LNCaP clone FGC (cell line): ENCODE measurements at regions not wholly inside any gene's neighbourhood (a gene's known extent, or its start where the extent isn't known, plus 50 kb on each side); places are given as distances from the start of the nearest gene placed in this dataset.
"Not testable (repeated sequence)": the region's sequence is repeated elsewhere in the genome, so short reads cannot be mapped to it uniquely, and the experiment has no call there.

Experiments
- DNase-seq: peaks from one replicate; pipeline ENCODE4 v3.0.0-alpha.2; 2011; ENCODE audit warnings: low read depth
- H3K4me3 ChIP-seq: 2 replicates; pipeline ENCODE4 v1.5.1; 2011; ENCODE audit warnings: mild to moderate bottlenecking, low read depth, low read length, control low read depth
- CTCF ChIP-seq: IDR thresholded peaks from 2 replicates; pipeline ENCODE4 v1.5.1; 2012; ENCODE audit warnings: mild to moderate bottlenecking; ENCODE audit not compliant: control insufficient read depth, insufficient read depth; ENCODE audit errors: extremely low read depth

- no peak for DNase-seq
- H3K4me3 ChIP-seq, result no peak overlapping the region
- TF ChIP-seq CTCF, result no peak
Measured at GRCh38 chr4:164224871-164225270, 529.1 kb upstream of the SMIM31 start.

- DNase-seq, result no peak
- no peak for TF ChIP-seq CTCF
Measured at GRCh38 chr4:164229255-164229654, 524.7 kb upstream of the SMIM31 start.

GRCh38 chr4:164239433-164239832 is 514.5 kb upstream of the SMIM31 start:
- TF ChIP-seq CTCF, result no peak
- DNase-seq, result no peak
- no peak overlapping the region for H3K4me3 ChIP-seq

More at GRCh38 chr4:164229255-164229654, 524.7 kb upstream of the SMIM31 start:
- H3K4me3 ChIP-seq, result no peak overlapping the region

GRCh38 chr4:164239976-164240375 is 514.0 kb upstream of the SMIM31 start:
- H3K4me3 ChIP-seq, result no peak overlapping the region
- DNase-seq, result no peak
- no peak for TF ChIP-seq CTCF

- TF ChIP-seq CTCF, result no peak
- no peak overlapping the region for H3K4me3 ChIP-seq
- DNase-seq, result no peak
Measured at GRCh38 chr4:164251257-164251656, 502.7 kb upstream of the SMIM31 start.

GRCh38 chr4:164252286-164252685 is 501.6 kb upstream of the SMIM31 start:
- no peak for TF ChIP-seq CTCF
- DNase-seq, result no peak
- no peak overlapping the region for H3K4me3 ChIP-seq

GRCh38 chr4:164261831-164262230 is 492.1 kb upstream of the SMIM31 start:
- no peak for DNase-seq
- H3K4me3 ChIP-seq, result no peak overlapping the region
- no peak for TF ChIP-seq CTCF

- not testable (repeated sequence) for H3K4me3 ChIP-seq, DNase-seq
Measured at GRCh38 chr4:164262508-164262907, 491.4 kb upstream of the SMIM31 start.

- H3K4me3 ChIP-seq, result not testable (repeated sequence)
- peak; percentile 8 for DNase-seq
Measured at GRCh38 chr4:164277414-164277813, 476.5 kb upstream of the SMIM31 start.
